ENCODE measurements at regions not wholly inside any gene's neighbourhood (a gene's known extent, or its start where the extent isn't known, plus 50 kb on each side); places are given as distances from the start of the nearest gene placed in this dataset.

- peak; percentile 54 for TF ChIP-seq CTCF (IDR thresholded peaks at IDR 0.05; ENCODE audit: extremely low read depth, insufficient read depth, missing control alignments)
- no peak for DNase-seq (ENCODE audit: low spot score)
- in situ Hi-C loops (cut with MboI; ENCODE audit: low pct_unique_long_range_greater_than_20kb, low sequenced_read_pairs, unreplicated experiment), result no loop called here
Observed at GRCh38 chr13:67416047-67416925, 186.2 kb upstream of the PCDH9 start.

GRCh38 chr13:67410645-67411044, 180.5 kb upstream of the PCDH9 start:
- DNase-seq (ENCODE audit: low spot score), result no peak
- in situ Hi-C loops (cut with MboI; ENCODE audit: low pct_unique_long_range_greater_than_20kb, low sequenced_read_pairs, unreplicated experiment), result no loop called here

GRCh38 chr13:67408798-67409197, 178.7 kb upstream of the PCDH9 start:
- in situ Hi-C loops (cut with MboI; ENCODE audit: low pct_unique_long_range_greater_than_20kb, low sequenced_read_pairs, unreplicated experiment), result no loop called here
- DNase-seq (ENCODE audit: low spot score), result no peak
- TF ChIP-seq CTCF (IDR thresholded peaks at IDR 0.05; ENCODE audit: extremely low read depth, insufficient read depth, missing control alignments), result no peak

More at GRCh38 chr13:67410645-67411044, 180.5 kb upstream of the PCDH9 start:
- TF ChIP-seq CTCF (IDR thresholded peaks at IDR 0.05; ENCODE audit: extremely low read depth, insufficient read depth, missing control alignments), result no peak

GRCh38 chr13:67402546-67402945, 172.4 kb upstream of the PCDH9 start:
- DNase-seq (ENCODE audit: low spot score), result no peak
- no peak for TF ChIP-seq CTCF (IDR thresholded peaks at IDR 0.05; ENCODE audit: extremely low read depth, insufficient read depth, missing control alignments)
- in situ Hi-C loops (cut with MboI; ENCODE audit: low pct_unique_long_range_greater_than_20kb, low sequenced_read_pairs, unreplicated experiment), result no loop called here

- in situ Hi-C loops (cut with MboI; ENCODE audit: low pct_unique_long_range_greater_than_20kb, low sequenced_read_pairs, unreplicated experiment), result no loop called here
Observed at GRCh38 chr13:67395577-67395976, 165.4 kb upstream of the PCDH9 start.

GRCh38 chr13:67392014-67392413, 161.9 kb upstream of the PCDH9 start:
- in situ Hi-C loops (cut with MboI; ENCODE audit: low pct_unique_long_range_greater_than_20kb, low sequenced_read_pairs, unreplicated experiment), result no loop called here
- TF ChIP-seq CTCF (IDR thresholded peaks at IDR 0.05; ENCODE audit: extremely low read depth, insufficient read depth, missing control alignments), result no peak
- no peak for DNase-seq (ENCODE audit: low spot score)

More at GRCh38 chr13:67395577-67395976, 165.4 kb upstream of the PCDH9 start:
- TF ChIP-seq CTCF (IDR thresholded peaks at IDR 0.05; ENCODE audit: extremely low read depth, insufficient read depth, missing control alignments), result no peak
- no peak for DNase-seq (ENCODE audit: low spot score)

Measured in GM13977 (cell line).